Skeletal muscle cell (primary cell): ENCODE measurements at regions not wholly inside any gene's neighbourhood (a gene's known extent, or its start where the extent isn't known, plus 50 kb on each side); places are given as distances from the start of the nearest gene placed in this dataset.
"Not testable (repeated sequence)": the region's sequence is repeated elsewhere in the genome, so short reads cannot be mapped to it uniquely, and the experiment has no call there.

ENCODE experiments used
- DNase-seq: peaks from one replicate; pipeline ENCODE4 v3.0.0-alpha.2; 2010; ENCODE audit warnings: low read depth
- H3K4me3 ChIP-seq: 2 replicates; pipeline ENCODE4 v1.5.1; 2011; ENCODE audit warnings: low read depth, mild to moderate bottlenecking, control low read depth, low read length, moderate library complexity

- DNase-seq: no peak
- no peak overlapping the region for H3K4me3 ChIP-seq
Observed at GRCh38 chr2:72033636-72034035, 114.0 kb downstream of the CYP26B1 start.

DNA sequence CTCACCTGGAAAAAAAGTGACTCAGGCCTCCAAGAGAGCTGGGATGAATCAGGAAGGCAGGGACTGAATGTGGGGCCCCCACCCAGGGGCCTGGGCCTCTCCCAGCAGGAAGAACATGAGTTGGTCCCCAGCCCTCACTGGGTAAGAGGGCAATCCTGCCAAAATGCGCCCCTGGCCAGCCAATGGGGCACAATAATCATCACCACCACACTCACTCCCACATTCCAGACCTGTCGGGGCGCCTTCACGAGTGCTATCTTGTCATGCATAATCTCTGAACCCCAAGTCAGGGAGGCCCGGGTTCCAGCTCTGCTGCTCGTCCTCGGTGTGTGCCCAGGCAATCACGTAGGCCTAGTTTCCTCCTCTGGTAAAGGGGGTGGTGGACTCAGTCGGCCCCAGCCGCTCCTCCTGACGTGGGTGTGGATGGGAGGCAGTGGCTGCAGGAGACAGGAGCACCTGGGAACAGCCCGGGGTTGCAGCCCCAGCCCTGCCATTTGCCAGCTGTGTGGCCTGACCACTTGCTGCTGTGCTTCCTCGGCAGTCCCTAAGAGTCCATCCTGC is 115.1 kb downstream of the CYP26B1 start:
- no peak for DNase-seq
- no peak overlapping the region for H3K4me3 ChIP-seq

DNA sequence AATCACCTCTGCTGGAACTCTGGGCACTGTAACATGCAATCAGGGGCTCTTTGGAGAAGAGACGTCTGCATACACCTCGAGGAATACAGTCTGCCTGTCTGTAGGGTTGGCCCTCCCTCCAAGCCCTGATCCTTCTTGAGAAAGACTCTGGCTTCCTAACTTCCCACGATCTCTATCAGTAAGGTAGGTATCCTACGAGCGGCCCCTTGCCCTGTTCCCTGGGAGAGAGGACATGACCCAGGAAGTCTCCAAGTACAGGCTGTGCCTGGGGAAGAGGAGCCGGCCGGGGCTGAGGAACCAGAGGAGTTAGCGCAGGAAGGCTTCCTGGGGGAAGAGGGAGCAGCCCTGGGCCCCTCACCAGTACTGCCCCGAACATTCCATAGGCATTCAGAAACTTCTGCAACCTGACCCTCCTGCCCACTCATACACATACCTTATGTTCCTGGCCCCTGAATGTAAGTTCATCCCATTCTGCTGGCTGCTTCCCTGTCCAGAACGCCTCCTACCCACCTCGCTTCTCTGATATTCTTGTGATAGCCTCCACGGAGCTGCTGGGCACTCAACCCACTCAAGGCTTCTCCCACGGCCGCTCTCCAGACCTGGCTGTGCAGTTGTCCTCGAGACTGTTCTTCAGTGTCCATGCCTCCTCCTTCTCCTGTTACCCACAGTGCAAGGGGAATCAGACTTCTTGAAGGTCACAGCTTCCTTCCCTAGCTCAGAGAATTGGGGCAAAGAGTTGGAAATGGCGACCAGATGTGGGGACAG is 116.1 kb downstream of the CYP26B1 start:
- no peak for DNase-seq
- no peak overlapping the region for H3K4me3 ChIP-seq

GRCh38 chr2:72028996-72029395 is 118.7 kb downstream of the CYP26B1 start:
- no peak overlapping the region for H3K4me3 ChIP-seq
- no peak for DNase-seq

GRCh38 chr2:72028351-72028995 is 119.2 kb downstream of the CYP26B1 start:
- H3K4me3 ChIP-seq: no peak overlapping the region
- no peak for DNase-seq

DNA sequence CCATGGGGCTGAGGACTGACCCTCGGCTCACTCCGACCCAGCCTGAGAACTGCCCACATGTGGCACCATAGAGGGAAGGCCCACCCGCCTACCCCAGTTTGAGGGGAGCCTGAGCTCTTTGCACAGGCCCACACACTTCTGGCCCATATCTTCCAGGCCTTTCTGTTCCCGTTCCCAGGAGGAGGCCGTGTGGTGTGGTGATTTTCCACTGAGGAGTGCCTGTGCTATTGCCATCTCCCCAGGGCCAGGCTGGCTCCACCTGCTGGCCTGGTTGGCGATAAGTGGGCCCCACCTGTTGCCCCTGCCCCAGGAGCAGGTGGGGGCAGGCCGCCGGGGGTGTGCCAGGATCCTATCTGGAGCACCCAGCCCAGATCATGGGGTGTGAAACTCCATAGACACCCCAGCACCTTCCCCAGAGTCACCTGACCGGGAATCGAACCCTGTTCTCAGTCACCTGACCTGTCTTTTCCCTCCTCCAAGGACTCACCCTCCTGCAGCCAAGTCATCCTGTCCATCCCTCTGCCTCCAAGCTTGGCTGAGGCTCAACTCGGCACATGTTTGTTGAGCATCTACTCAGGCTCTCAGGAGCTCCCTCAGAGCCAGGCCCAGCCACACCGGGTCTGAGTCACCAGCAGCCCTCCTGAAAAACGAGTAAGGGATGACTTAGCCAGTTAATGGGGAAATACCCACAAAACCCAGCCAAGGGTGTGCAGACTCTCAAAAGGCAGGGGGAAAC is 120.1 kb downstream of the CYP26B1 start:
- H3K4me3 ChIP-seq: no peak overlapping the region
- no peak for DNase-seq

GRCh38 chr2:72026819-72027425 is 120.7 kb downstream of the CYP26B1 start:
- H3K4me3 ChIP-seq: no peak overlapping the region
- DNase-seq: no peak

- no peak for DNase-seq
- no peak overlapping the region for H3K4me3 ChIP-seq
Observed at GRCh38 chr2:72024451-72025175, 123.0 kb downstream of the CYP26B1 start.

DNA sequence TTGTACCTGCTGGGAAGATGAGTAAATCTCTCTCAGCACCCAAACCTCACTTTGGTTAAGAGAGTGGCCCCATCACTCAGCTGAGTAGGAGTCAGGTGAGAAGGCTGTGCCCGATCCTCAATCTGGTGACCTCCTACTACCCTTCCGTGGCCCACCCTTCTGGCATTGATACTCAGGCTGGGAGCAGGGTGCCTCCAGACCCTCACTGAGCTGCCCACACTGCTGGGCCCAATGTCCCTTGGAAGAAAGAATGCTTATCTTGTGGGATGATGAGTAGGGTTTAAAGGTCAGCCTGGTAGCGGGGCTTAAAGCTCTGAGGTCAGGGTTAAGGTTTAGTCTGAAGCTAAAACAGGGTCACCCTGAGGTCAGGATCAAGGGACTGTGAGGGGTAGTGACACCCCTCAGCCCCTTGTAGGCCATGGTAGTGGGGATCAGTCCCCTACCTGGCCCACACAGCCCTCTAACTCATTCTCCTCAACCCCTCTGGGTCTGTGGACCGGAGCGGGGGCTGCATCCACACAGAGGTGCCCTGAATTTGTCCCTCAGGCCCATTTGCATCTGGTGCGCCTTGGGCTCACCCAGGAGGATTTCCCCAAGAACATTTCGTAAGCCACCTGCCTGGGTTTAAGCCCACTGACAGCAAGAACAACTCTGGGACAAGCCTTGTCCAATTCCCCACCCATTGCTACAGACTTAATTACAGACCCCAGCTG is 123.8 kb downstream of the CYP26B1 start:
- H3K4me3 ChIP-seq: no peak overlapping the region

GRCh38 chr2:72021371-72021770 is 126.3 kb downstream of the CYP26B1 start:
- H3K4me3 ChIP-seq, DNase-seq: not testable (repeated sequence)

More for the DNA sequence above, 123.8 kb downstream of the CYP26B1 start:
- no peak for DNase-seq

DNA sequence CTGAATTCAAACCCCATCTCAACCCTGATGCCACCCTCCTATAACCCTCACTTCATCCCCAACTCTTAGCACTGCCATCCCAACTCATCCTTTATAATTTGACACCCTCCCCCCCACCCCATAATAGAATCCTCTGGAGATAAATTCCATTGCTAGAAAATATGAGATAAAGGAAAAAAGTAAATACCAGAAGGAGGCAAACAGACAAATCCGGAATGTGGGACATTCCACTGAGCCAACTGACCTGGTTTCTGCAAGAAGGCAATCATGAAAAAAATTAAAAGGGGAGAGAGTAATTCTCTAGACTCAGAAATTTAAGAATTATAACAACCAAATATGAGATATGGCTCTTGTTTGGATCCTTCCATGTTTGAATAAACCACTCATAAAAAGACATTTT is 132.4 kb downstream of the CYP26B1 start:
- no peak for DNase-seq
- H3K4me3 ChIP-seq: no peak overlapping the region

GRCh38 chr2:72014831-72015230 is 132.8 kb downstream of the CYP26B1 start:
- DNase-seq: no peak
- H3K4me3 ChIP-seq: no peak overlapping the region

DNA sequence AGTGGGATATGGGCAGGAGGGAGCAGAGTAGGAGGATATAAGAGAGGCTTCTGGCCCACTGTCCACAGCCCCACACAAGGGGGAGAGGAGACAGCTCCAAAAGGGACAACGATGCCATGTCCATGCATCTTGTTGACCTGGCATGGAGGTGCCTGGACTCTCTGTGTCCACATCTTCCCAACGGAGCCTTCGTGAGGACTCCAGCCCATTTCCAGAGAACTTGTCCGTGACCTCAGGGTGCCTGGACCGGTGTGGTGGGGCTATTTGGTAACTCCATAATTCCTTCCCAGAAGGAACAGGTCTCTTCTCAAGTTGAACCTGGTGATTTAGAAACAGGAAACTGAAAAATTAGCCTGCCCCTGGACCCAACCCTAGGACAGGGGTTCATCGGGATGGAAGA is 133.9 kb downstream of the CYP26B1 start:
- DNase-seq: no peak

GRCh38 chr2:72012886-72013574 is 134.6 kb downstream of the CYP26B1 start:
- no peak overlapping the region for H3K4me3 ChIP-seq
- DNase-seq: no peak

More for the DNA sequence above, 133.9 kb downstream of the CYP26B1 start:
- H3K4me3 ChIP-seq: no peak overlapping the region

- DNase-seq: no peak
Observed at GRCh38 chr2:72011791-72012190, 135.9 kb downstream of the CYP26B1 start.

DNA sequence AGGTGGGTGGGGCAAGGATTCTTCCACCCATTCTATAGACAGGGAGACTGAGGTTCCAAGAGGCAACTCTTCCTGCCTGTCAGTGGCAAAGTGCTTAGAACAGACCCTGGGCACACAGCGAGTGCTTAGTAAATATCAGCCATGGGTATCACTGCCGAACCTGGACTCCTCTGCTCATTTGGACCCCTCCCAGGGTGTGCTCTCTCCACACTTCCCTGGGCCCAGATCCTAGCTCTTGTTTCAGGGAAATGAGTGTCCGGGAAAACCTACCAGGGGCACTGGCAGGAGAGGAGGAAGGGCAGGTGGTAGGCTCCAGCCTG is 136.3 kb downstream of the CYP26B1 start:
- DNase-seq: no peak
- no peak overlapping the region for H3K4me3 ChIP-seq

More at GRCh38 chr2:72011791-72012190, 135.9 kb downstream of the CYP26B1 start:
- no peak overlapping the region for H3K4me3 ChIP-seq

DNA sequence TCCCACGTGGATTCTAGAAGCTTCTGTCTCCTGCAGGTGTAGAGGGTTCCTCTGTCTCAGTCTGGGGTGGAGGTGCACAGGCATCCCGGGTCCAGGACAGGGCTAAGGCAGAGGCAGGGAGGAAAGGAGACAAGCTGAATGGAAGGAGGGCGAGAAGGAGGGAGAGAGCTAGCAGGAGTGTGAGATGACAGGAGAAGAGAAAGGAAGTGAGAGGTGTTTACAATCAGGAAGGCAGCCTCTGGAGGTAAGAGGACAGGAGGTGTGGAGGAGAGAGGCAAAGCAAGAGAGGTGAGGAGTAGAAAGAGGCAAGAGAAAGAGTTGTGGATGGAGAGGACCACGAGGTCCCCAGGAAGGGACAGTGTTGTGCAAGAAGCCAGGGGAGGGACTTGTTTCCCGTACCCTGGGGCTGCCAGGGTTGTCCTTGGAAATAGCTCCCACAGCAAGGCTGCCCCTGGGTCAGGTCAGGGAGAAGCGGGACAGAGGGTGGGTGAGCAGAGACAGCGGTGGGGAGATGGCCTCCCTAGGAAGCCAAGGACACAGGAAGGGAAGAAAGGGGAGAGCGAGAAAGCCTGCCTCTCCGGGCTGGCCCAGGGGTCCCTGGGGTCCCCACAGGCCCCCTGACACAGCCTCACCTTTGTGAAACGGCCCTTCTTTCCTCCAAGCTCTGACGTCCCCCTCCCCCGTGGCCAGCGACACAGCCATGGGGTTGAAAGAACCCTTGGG is 136.9 kb downstream of the CYP26B1 start:
- no peak overlapping the region for H3K4me3 ChIP-seq
- no peak for DNase-seq
